K562 (cell line): ENCODE measurements at regions not wholly inside any gene's neighbourhood (a gene's known extent, or its start where the extent isn't known, plus 50 kb on each side); places are given as distances from the start of the nearest gene placed in this dataset.

Experiments used
- ATAC-seq: fragments of 200-7000 bp; cut with Tn5 transposase; 3 replicates; pipeline ENCODE4 v1.9.1; 2020; ENCODE audit warnings: moderate library complexity
- BruUV-seq: library from RNA; stranded (reverse); fragments of 400-500 nt; replicated peaks from 2 replicates; lab custom pipeline; 2021; lab: Mats Ljungman, UMichigan
- CTCF ChIA-PET: fragments of 300-600 bp; formaldehyde crosslinking; extraction: SDS; loops from one replicate; lab custom pipeline; 2021; ENCODE audit warnings: low intra/inter-chr PET ratio; lab: Yijun Ruan, JAX
- POLR2A ChIA-PET: fragments of 300-600, 350-650 bp; sonication (Branson Sonifier 250); formaldehyde crosslinking; extraction: SDS; loops from one replicate; lab custom pipeline; 2021; ENCODE audit warnings: antibody characterized with exemption, inconsistent platforms; lab: Yijun Ruan, JAX
- DNase-seq, 4 experiments: peaks; one replicate each; pipeline versions ENCODE4 v3.0.0 to v3.0.0-alpha.2; 2011 to 2018; ENCODE audit warnings: low spot score in 3 of 4, mixed read lengths in 3 of 4; ENCODE audit errors: extremely low read depth in 1 of 4
- FAIRE-seq: peaks from 2 replicates; lab custom pipeline; 2011; peaks lifted over from hg19 to GRCh38; lab: Jason Lieb, UNC
- H2AFZ ChIP-seq: 2 replicates; pipeline ENCODE4 v1.6.0; 2011; ENCODE audit warnings: low read depth, low read length, control low read depth, inconsistent platforms
- H3K27ac ChIP-seq: fragments of 200-600 bp; 3 replicates; pipeline ENCODE4 v1.8.0; 2011; ENCODE audit warnings: low read depth, mild to moderate bottlenecking, control low read depth, inconsistent platforms, low read length, moderate library complexity, mixed read lengths; ENCODE audit errors: extremely low read depth
- H3K27me3 ChIP-seq, 2 experiments: fragments of 300-600 bp in 1 of 2; 2 replicates in 1 of 2; 3 replicates in 1 of 2; pipeline versions ENCODE4 v1.6.0 to v1.8.0; 2011; ENCODE audit warnings: inconsistent platforms in 2 of 2, low read length in 2 of 2, mild to moderate bottlenecking in 1 of 2, mixed read lengths in 1 of 2, moderate library complexity in 1 of 2; ENCODE audit not compliant: control insufficient read depth in 2 of 2, insufficient read depth in 2 of 2
- H3K36me3 ChIP-seq: fragments of 300-600 bp; 3 replicates; pipeline ENCODE4 v1.8.0; 2011; ENCODE audit warnings: mild to moderate bottlenecking, low read length, inconsistent platforms; ENCODE audit not compliant: control insufficient read depth, insufficient read depth
- H3K4me1 ChIP-seq, 2 experiments: fragments of 200-600 bp in 1 of 2; replicated peaks in 1 of 2; 2 replicates in 1 of 2; 3 replicates in 1 of 2; pipeline versions ENCODE4 v1.5.1 to v1.8.0; 2011; ENCODE audit warnings: inconsistent platforms in 2 of 2, low read length in 2 of 2, mild to moderate bottlenecking in 1 of 2, mixed read lengths in 1 of 2, moderate library complexity in 1 of 2; ENCODE audit not compliant: control insufficient read depth in 2 of 2, insufficient read depth in 2 of 2
- H3K4me2 ChIP-seq: 2 replicates; pipeline ENCODE4 v1.6.1; 2011; ENCODE audit warnings: low read length, control low read depth, inconsistent platforms, mixed read lengths; ENCODE audit not compliant: insufficient read depth
- H3K4me3 ChIP-seq: fragments of 200-600 bp; sonication (generic), shearing (Covaris generic); 2 replicates; pipeline ENCODE4 v1.5.1; 2016; ENCODE audit warnings: control low read depth, inconsistent platforms
- H3K79me2 ChIP-seq: fragments of 200-600 bp; 3 replicates; pipeline ENCODE4 v1.8.0; 2011; ENCODE audit warnings: low read length, inconsistent platforms; ENCODE audit not compliant: control insufficient read depth, insufficient read depth
- H3K9ac ChIP-seq, 2 experiments: 2 replicates each; pipeline versions ENCODE4 v1.6.0 to v1.6.1; 2011; ENCODE audit warnings: low read depth in 2 of 2, low read length in 2 of 2, control low read depth in 1 of 2, inconsistent platforms in 1 of 2, mild to moderate bottlenecking in 1 of 2, mixed read lengths in 1 of 2; ENCODE audit not compliant: insufficient read depth in 1 of 2
- H3K9me1 ChIP-seq: one replicate; pipeline ENCODE4 v1.6.0; 2011; ENCODE audit warnings: inconsistent platforms, mild to moderate bottlenecking, low read length, moderate library complexity; ENCODE audit not compliant: control insufficient read depth, insufficient read depth
- H3K9me3 ChIP-seq: replicated peaks from 2 replicates; pipeline ENCODE4 v1.5.1; 2011; ENCODE audit warnings: low read depth, low read length, inconsistent platforms; ENCODE audit not compliant: control insufficient read depth, insufficient read depth
- H4K20me1 ChIP-seq: replicated peaks from 2 replicates; pipeline ENCODE4 v1.6.1; 2011; ENCODE audit warnings: low read length, inconsistent platforms, mixed read lengths; ENCODE audit not compliant: control insufficient read depth, insufficient read depth
- CTCFL ChIP-seq: IDR thresholded peaks from 2 replicates; pipeline ENCODE4 v1.6.1; 2011; ENCODE audit warnings: borderline replicate concordance, low read depth, mild to moderate bottlenecking, moderate library complexity, low read length; ENCODE audit not compliant: insufficient read depth, poor library complexity, severe bottlenecking
- DEAF1 ChIP-seq: fragments of 450-650 bp; formaldehyde crosslinking; IDR thresholded peaks from 2 replicates; pipeline ENCODE4 v1.4.0; 2020; ENCODE audit warnings: mild to moderate bottlenecking, moderate library complexity
- GMEB1 ChIP-seq: fragments of 250-450 bp; sonication (Bioruptor Pico); IDR thresholded peaks from 2 replicates; pipeline ENCODE4 v1.4.0; 2020; ENCODE audit warnings: mild to moderate bottlenecking
- HMG20B ChIP-seq: fragments of 250-450 bp; sonication (Bioruptor Pico); IDR thresholded peaks from 2 replicates; pipeline ENCODE4 v1.5.0; 2021; ENCODE audit warnings: mild to moderate bottlenecking
- PHTF2 ChIP-seq: fragments of 250-450 bp; sonication (Bioruptor Pico); IDR thresholded peaks from 2 replicates; pipeline ENCODE4 v1.5.0; 2021; ENCODE audit warnings: mild to moderate bottlenecking
- POLR2AphosphoS5 ChIP-seq: IDR thresholded peaks from 2 replicates; pipeline ENCODE4 v1.6.1; 2011; ENCODE audit warnings: mild to moderate bottlenecking, low read depth, low read length, moderate library complexity; ENCODE audit not compliant: control insufficient read depth, insufficient read depth
- RBM25 ChIP-seq: fragments of 200-400 bp; formaldehyde crosslinking; IDR thresholded peaks from 2 replicates; pipeline ENCODE4 v1.6.1; 2018; ENCODE audit warnings: low read length, low read depth, moderate library complexity; ENCODE audit not compliant: severe bottlenecking
- TAL1 ChIP-seq: fragments of 450-650 bp; IDR thresholded peaks from 2 replicates; pipeline ENCODE4 v1.6.1; 2016; ENCODE audit warnings: mild to moderate bottlenecking
- TFAM ChIP-seq: fragments of 250-450 bp; sonication (Bioruptor Pico); conservative IDR thresholded peaks from 2 replicates; pipeline ENCODE4 v1.5.0; 2021; ENCODE audit warnings: mild to moderate bottlenecking, moderate library complexity
- ZBTB17 ChIP-seq: fragments of 450-650 bp; formaldehyde crosslinking; IDR thresholded peaks from 2 replicates; pipeline ENCODE4 v1.4.0; 2020; ENCODE audit warnings: mild to moderate bottlenecking
- ZNF445 ChIP-seq: fragments of 250-450 bp; sonication (Bioruptor Pico); IDR thresholded peaks from 2 replicates; pipeline ENCODE4 v1.4.0; 2020; ENCODE audit warnings: low read depth, mild to moderate bottlenecking, moderate library complexity
- WGBS: fragments of 100-300 bp; shearing (Covaris generic); methylation state at CpG from one replicate; pipeline ENCODE4 v1.1.6; 2016; ENCODE audit warnings: low coverage, mixed read lengths; ENCODE audit not compliant: insufficient coverage; ENCODE audit errors: missing lambda C conversion rate; 5-methylcytosine and 5-hydroxymethylcytosine counted together
- in situ Hi-C: fragments of 300-500 bp; cut with MboI; formaldehyde crosslinking; loops from 4 replicates; pipeline ENCODE4 v1.15.0; 2018; ENCODE audit warnings: inconsistent platforms, mixed read lengths
- intact Hi-C: fragments of 100-400 bp; cut with micrococcal nuclease; formaldehyde crosslinking; loops from 2 replicates; pipeline ENCODE4 v1.14.2; 2022

- in situ Hi-C loops = no loop called here
- no TSS peak for BruUV-seq
- Histone ChIP-seq H3K79me2 (no peaks in the 10 kb centered on the region), H3K4me3 (no peak overlapping the region), H3K9ac (no peak overlapping the region; a peak in 1 of 4 replicates), H3K27ac (no peak overlapping the region), H3K9me1 (no peaks in the 10 kb centered on the region)
- WGBS = 14% methylated on average over 8 of the region's 8 CpGs
- ChIA-PET CTCF (no interaction called here), POLR2A (interaction anchor here (0.6 kb wide), 1 partner anchor 1599 kb away, joined by 3 read pairs; no protein-coding TSS in a partner anchor)
- no peak for DNase-seq
- TF ChIP-seq ZNF445 (CRISPR knock-in tag) = no peak
- TF ChIP-seq GMEB1 (CRISPR knock-in tag) = no peak
- TF ChIP-seq HMG20B (CRISPR knock-in tag) = no peak
- TF ChIP-seq TFAM (CRISPR knock-in tag) = no peak
- TF ChIP-seq DEAF1 (CRISPR knock-in tag) = no peak
- no peak for TF ChIP-seq RBM25
- no peak for TF ChIP-seq POLR2AphosphoS5
- no peak for TF ChIP-seq ZBTB17 (CRISPR knock-in tag)
- no peak for TF ChIP-seq PHTF2 (CRISPR knock-in tag)
- TF ChIP-seq TAL1 = no peak
- TF ChIP-seq CTCFL = no peak
- TF ChIP-seq, all 486 proteins: peak for 0
- Histone ChIP-seq H3K36me3 (no peaks in the 10 kb centered on the region), H3K27me3 (peaks cover 0 to 19% of the 10 kb centered on the region in 2 experiments; a peak in 3 of 5 replicates), H3K9me3 (no peaks in the 10 kb centered on the region), H2AFZ (no peak overlapping the region), H3K4me1 (peaks cover 0 to 15% of the 10 kb centered on the region in 2 experiments), H4K20me1 (no peaks in the 10 kb centered on the region), H3K4me2 (no peak overlapping the region)
- FAIRE-seq = no peak
- intact Hi-C loops = no loop called here
- ATAC-seq = no peak
Observed at GRCh38 chr9:129263836-129264235, 85.8 kb upstream of the IER5L start.
